ENCODE measurements at regions not wholly inside any gene's neighbourhood (a gene's known extent, or its start where the extent isn't known, plus 50 kb on each side); places are given as distances from the start of the nearest gene placed in this dataset.

GRCh38 chr12:75798136-75798926 lies 233.2 kb downstream of the PHLDA1 start:
- DNase-seq (ENCODE audit: low read depth) = no peak

GRCh38 chr12:75795125-75795524 lies 236.5 kb downstream of the PHLDA1 start:
- no peak for DNase-seq (ENCODE audit: low read depth)

GRCh38 chr12:75792687-75793086 lies 238.9 kb downstream of the PHLDA1 start:
- DNase-seq (ENCODE audit: low read depth) = no peak

- peak; percentile 80 for DNase-seq (ENCODE audit: low read depth)
These were observed 241.4 kb downstream of the PHLDA1 start for GRCh38 chr12:75790219-75790618.

GRCh38 chr12:75787146-75787545 lies 244.4 kb downstream of the PHLDA1 start:
- peak; percentile 52 for DNase-seq (ENCODE audit: low read depth)

GRCh38 chr12:75786070-75786469 lies 245.5 kb downstream of the PHLDA1 start:
- no peak for DNase-seq (ENCODE audit: low read depth)

GRCh38 chr12:75784591-75784990 lies 247.0 kb downstream of the PHLDA1 start:
- DNase-seq (ENCODE audit: low read depth) = no peak

- DNase-seq (ENCODE audit: low read depth) = no peak
These were observed 248.3 kb downstream of the PHLDA1 start for GRCh38 chr12:75783093-75783877.

- DNase-seq (ENCODE audit: low read depth) = no peak
These were observed 249.5 kb downstream of the PHLDA1 start for GRCh38 chr12:75782069-75782581.

- peak; percentile 90 for DNase-seq (ENCODE audit: low read depth)
These were observed 250.0 kb downstream of the PHLDA1 start for GRCh38 chr12:75781532-75782046.

GRCh38 chr12:75779891-75780496 lies 251.6 kb downstream of the PHLDA1 start:
- no peak for DNase-seq (ENCODE audit: low read depth)

GRCh38 chr12:75774261-75775052 lies 257.1 kb downstream of the PHLDA1 start:
- DNase-seq (ENCODE audit: low read depth) = no peak

- no peak for DNase-seq (ENCODE audit: low read depth)
These were observed 258.2 kb downstream of the PHLDA1 start for GRCh38 chr12:75773377-75773776.

- no peak for DNase-seq (ENCODE audit: low read depth)
These were observed 259.6 kb upstream of the KRR1 start for GRCh38 chr12:75771023-75771422.

GRCh38 chr12:75767957-75768356 lies 256.5 kb upstream of the KRR1 start:
- no peak for DNase-seq (ENCODE audit: low read depth)

- DNase-seq (ENCODE audit: low read depth) = peak; percentile 92
These were observed 255.1 kb upstream of the KRR1 start for GRCh38 chr12:75766263-75767160.

- no peak for DNase-seq (ENCODE audit: low read depth)
These were observed 254.0 kb upstream of the KRR1 start for GRCh38 chr12:75765170-75766059.

- no peak for DNase-seq (ENCODE audit: low read depth)
These were observed 252.9 kb upstream of the KRR1 start for GRCh38 chr12:75764091-75764841.
